ENCODE measurements at regions not wholly inside any gene's neighbourhood (a gene's known extent, or its start where the extent isn't known, plus 50 kb on each side); places are given as distances from the start of the nearest gene placed in this dataset.

- H3K4me2 ChIP-seq (ENCODE audit: low read depth, low read length), result no peak overlapping the region
Measured at GRCh38 chr13:91153372-91153771, 194.1 kb upstream of the MIR17HG start.

More at GRCh38 chr13:91153372-91153771, 194.1 kb upstream of the MIR17HG start:
- ATAC-seq (ENCODE audit: low read depth), result no peak
- H3K4me3 ChIP-seq (ENCODE audit: insufficient read depth, low read depth, low read length), result no peak overlapping the region
- no peaks in the 10 kb centered on the region for H3K79me1 ChIP-seq (ENCODE audit: low read depth in 1 of 2, low read length in 2 of 2)
- H2BK120ac ChIP-seq (ENCODE audit: low read depth, low read length), result no peak overlapping the region
- in situ Hi-C loops (cut with MboI; ENCODE audit: low sequenced_read_pairs), result no loop called here
- H3K23ac ChIP-seq (ENCODE audit: low read depth, low read length), result no peak overlapping the region
- dilution Hi-C loops (cut with HindIII; ENCODE audit: low sequenced_read_pairs, unreplicated experiment), result no loop called here
- no peak overlapping the region for H3K56ac ChIP-seq (ENCODE audit: extremely low read depth, insufficient read depth, low read length)
- no peak overlapping the region for H4K8ac ChIP-seq (ENCODE audit: low read depth in 2 of 2, low read length in 2 of 2)
- H2AK5ac ChIP-seq (ENCODE audit: low read depth, low read length), result no peak overlapping the region
- H3K9ac ChIP-seq (ENCODE audit: low read depth, low read length), result no peak overlapping the region
- CTCF ChIA-PET, result no interaction called here
- no peak overlapping the region for H3K18ac ChIP-seq (ENCODE audit: low read depth, low read length)
- H4K20me1 ChIP-seq (ENCODE audit: insufficient read depth, low read length), result no peaks in the 10 kb centered on the region
- no peaks in the 10 kb centered on the region for H3K9me1 ChIP-seq (ENCODE audit: insufficient read depth, low read length)
- H3K9me3 ChIP-seq (ENCODE audit: control insufficient read depth, insufficient read depth, low read length), result no peaks in the 10 kb centered on the region
- no peaks in the 10 kb centered on the region for H3K27me3 ChIP-seq (ENCODE audit: control insufficient read depth, insufficient read depth, low read length)
- DNase-seq, result no peak
- H3K4me1 ChIP-seq (ENCODE audit: control insufficient read depth, insufficient read depth, low read length), result no peaks in the 10 kb centered on the region
- intact Hi-C loops (cut with micrococcal nuclease), result no loop called here
- H2AK9ac ChIP-seq (replicated peaks; ENCODE audit: low read depth, low read length, poor library complexity), result no peak overlapping the region
- H2BK15ac ChIP-seq (ENCODE audit: low read depth, low read length), result no peak overlapping the region
- no peak overlapping the region for H2BK5ac ChIP-seq (ENCODE audit: low read depth, low read length, poor library complexity, severe bottlenecking)
- no peak overlapping the region for H4K91ac ChIP-seq (ENCODE audit: insufficient read depth, low read depth, low read length)
- no peak overlapping the region for H3K14ac ChIP-seq (replicated peaks; ENCODE audit: low read depth, low read length)
- TF ChIP-seq RAD21 (IDR thresholded peaks at IDR 0.05; ENCODE audit: low read length) (no peak), CTCF (conservative IDR thresholded peaks at IDR 0.05; ENCODE audit: low read depth, low read length) (no peak), POLR2A (IDR thresholded peaks at IDR 0.05; ENCODE audit: low read depth, low read length) (no peak), CHD1 (IDR thresholded peaks at IDR 0.05; ENCODE audit: low read depth, low read length) (no peak), BHLHE40 (IDR thresholded peaks at IDR 0.05; ENCODE audit: low read depth, low read length) (no peak), MAFK (IDR thresholded peaks at IDR 0.05; ENCODE audit: low read depth, low read length) (no peak), SMC3 (IDR thresholded peaks at IDR 0.05; ENCODE audit: low read depth, low read length) (no peak), RFX5 (IDR thresholded peaks at IDR 0.05; ENCODE audit: low read depth, low read length) (no peak), USF2 (IDR thresholded peaks at IDR 0.05; ENCODE audit: low read depth, low read length) (no peak), ELK1 (IDR thresholded peaks at IDR 0.05; ENCODE audit: borderline replicate concordance, low read depth, low read length) (no peak), MXI1 (IDR thresholded peaks at IDR 0.05; ENCODE audit: borderline replicate concordance, low read depth, low read length) (no peak)
- H3K4ac ChIP-seq (ENCODE audit: low read depth, low read length), result no peak overlapping the region
- no peak overlapping the region for H4K5ac ChIP-seq (ENCODE audit: low read depth, low read length)
- H3K27ac ChIP-seq (ENCODE audit: insufficient read depth, low read length), result no peak overlapping the region
- no peak overlapping the region for H2AFZ ChIP-seq (replicated peaks; ENCODE audit: low read length, poor library complexity)
- POLR2A ChIA-PET (ENCODE audit: unreplicated experiment), result no interaction called here
- no TSS peak for BruUV-seq (replicated peaks)
- H2BK20ac ChIP-seq (ENCODE audit: low read depth, low read length), result no peak overlapping the region
- no peaks in the 10 kb centered on the region for H3K36me3 ChIP-seq (ENCODE audit: control insufficient read depth, insufficient read depth, low read length)

Measured in IMR-90 (cell line).